Breast epithelium (tissue), 3 donors: ENCODE measurements at regions not wholly inside any gene's neighbourhood (a gene's known extent, or its start where the extent isn't known, plus 50 kb on each side); places are given as distances from the start of the nearest gene placed in this dataset.

Source experiments
- POLR2A ChIP-seq: fragments of 450-650 bp; IDR thresholded peaks from one replicate; pipeline ENCODE4 v1.6.1; 2016; ENCODE audit warnings: antibody characterized with exemption, mild to moderate bottlenecking, moderate library complexity
- TF ChIP-seq, protein P1 (sequence below), 3 donors: fragments of 450-650 bp; IDR thresholded peaks; one replicate each; pipeline ENCODE4 v1.5.1; 2016 to 2017; ENCODE audit warnings: antibody characterized with exemption in 3 of 3, mild to moderate bottlenecking in 3 of 3, moderate library complexity in 3 of 3

DNA sequence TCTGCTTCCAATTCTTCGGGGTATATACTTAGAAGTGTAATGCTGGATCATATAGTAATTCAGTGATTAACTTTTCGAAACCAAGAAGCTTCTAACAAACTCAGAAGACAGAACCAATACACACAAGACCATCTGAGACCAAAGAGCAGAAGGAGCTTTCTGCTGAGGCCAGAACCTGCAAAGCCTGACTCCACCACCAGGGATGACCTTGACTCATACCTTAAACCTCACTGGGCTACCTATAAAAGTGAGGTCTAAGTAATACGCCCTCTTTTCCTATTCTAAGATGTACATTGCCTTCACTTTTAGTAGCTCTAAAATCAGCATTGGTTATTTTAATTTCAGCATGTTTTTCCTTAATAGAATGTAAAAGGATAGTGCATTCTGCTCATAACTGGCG, 84.8 kb downstream of the FOXF2 start:
- TF ChIP-seq, protein P1, sequence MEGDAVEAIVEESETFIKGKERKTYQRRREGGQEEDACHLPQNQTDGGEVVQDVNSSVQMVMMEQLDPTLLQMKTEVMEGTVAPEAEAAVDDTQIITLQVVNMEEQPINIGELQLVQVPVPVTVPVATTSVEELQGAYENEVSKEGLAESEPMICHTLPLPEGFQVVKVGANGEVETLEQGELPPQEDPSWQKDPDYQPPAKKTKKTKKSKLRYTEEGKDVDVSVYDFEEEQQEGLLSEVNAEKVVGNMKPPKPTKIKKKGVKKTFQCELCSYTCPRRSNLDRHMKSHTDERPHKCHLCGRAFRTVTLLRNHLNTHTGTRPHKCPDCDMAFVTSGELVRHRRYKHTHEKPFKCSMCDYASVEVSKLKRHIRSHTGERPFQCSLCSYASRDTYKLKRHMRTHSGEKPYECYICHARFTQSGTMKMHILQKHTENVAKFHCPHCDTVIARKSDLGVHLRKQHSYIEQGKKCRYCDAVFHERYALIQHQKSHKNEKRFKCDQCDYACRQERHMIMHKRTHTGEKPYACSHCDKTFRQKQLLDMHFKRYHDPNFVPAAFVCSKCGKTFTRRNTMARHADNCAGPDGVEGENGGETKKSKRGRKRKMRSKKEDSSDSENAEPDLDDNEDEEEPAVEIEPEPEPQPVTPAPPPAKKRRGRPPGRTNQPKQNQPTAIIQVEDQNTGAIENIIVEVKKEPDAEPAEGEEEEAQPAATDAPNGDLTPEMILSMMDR (IDR thresholded peaks at IDR 0.05): no peak
- no peak for TF ChIP-seq POLR2A
